NB4 (cell line): ENCODE measurements at regions not wholly inside any gene's neighbourhood (a gene's known extent, or its start where the extent isn't known, plus 50 kb on each side); places are given as distances from the start of the nearest gene placed in this dataset.
"Not testable (repeated sequence)": the region's sequence is repeated elsewhere in the genome, so short reads cannot be mapped to it uniquely, and the experiment has no call there.

Experiments used
- POLR2A ChIP-seq: IDR thresholded peaks from 2 replicates; pipeline ENCODE4 v1.6.1; 2011; ENCODE audit warnings: mild to moderate bottlenecking; ENCODE audit not compliant: insufficient read length; ENCODE audit errors: extremely low read depth
- TF ChIP-seq, protein P1 (sequence below): IDR thresholded peaks from one replicate; pipeline ENCODE4 v1.5.1; 2012; ENCODE audit warnings: low read depth, low read length

DNA sequence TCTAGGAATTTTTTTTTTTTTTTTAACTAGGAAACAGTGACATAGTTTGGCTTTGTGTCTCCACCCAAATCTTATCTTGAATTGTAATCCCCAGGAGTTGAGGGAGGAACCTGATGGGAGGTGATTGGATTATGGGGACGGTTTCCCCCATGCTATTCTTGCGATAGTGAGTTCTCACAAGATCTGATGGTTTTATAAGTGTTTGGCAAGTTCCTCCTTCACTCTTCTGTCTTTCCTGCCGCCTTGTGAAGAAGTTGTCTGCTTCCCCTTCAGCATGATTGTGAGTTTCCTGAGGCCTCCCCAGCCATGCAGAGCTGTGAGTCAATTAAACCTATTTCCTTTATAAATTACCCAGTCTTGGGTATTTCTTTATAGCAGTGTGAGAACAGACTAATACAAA, 152.2 kb upstream of the CACNA2D1 start:
- TF ChIP-seq, protein P1, sequence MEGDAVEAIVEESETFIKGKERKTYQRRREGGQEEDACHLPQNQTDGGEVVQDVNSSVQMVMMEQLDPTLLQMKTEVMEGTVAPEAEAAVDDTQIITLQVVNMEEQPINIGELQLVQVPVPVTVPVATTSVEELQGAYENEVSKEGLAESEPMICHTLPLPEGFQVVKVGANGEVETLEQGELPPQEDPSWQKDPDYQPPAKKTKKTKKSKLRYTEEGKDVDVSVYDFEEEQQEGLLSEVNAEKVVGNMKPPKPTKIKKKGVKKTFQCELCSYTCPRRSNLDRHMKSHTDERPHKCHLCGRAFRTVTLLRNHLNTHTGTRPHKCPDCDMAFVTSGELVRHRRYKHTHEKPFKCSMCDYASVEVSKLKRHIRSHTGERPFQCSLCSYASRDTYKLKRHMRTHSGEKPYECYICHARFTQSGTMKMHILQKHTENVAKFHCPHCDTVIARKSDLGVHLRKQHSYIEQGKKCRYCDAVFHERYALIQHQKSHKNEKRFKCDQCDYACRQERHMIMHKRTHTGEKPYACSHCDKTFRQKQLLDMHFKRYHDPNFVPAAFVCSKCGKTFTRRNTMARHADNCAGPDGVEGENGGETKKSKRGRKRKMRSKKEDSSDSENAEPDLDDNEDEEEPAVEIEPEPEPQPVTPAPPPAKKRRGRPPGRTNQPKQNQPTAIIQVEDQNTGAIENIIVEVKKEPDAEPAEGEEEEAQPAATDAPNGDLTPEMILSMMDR = not testable (repeated sequence)
- not testable (repeated sequence) for TF ChIP-seq POLR2A
